Tibial nerve (tissue), 4 donors: ENCODE measurements at regions not wholly inside any gene's neighbourhood (a gene's known extent, or its start where the extent isn't known, plus 50 kb on each side); places are given as distances from the start of the nearest gene placed in this dataset.

Experiments
- CTCF ChIP-seq, 5 experiments: fragments of 200-600 bp in 3 of 5; fragments of 450-650 bp in 2 of 5; sonication (generic) in 3 of 5; IDR thresholded peaks; one replicate each; pipeline ENCODE4 v1.5.1; 2016 to 2019; ENCODE audit warnings: antibody characterized with exemption in 5 of 5, mild to moderate bottlenecking in 3 of 5, moderate library complexity in 2 of 5
- EP300 ChIP-seq, 2 donors: sonication (generic); formaldehyde crosslinking; IDR thresholded peaks; one replicate each; pipeline ENCODE4 v1.6.1; 2017; ENCODE audit warnings: antibody characterized with exemption in 2 of 2, mild to moderate bottlenecking in 1 of 2
- POLR2A ChIP-seq, 2 donors: fragments of 450-650 bp; IDR thresholded peaks; one replicate each; pipeline ENCODE4 v1.6.1; 2017; ENCODE audit warnings: antibody characterized with exemption in 2 of 2, mild to moderate bottlenecking in 2 of 2, moderate library complexity in 2 of 2

GRCh38 chr21:28794371-28794851 lies 198.3 kb downstream of the LTN1 start:
- TF ChIP-seq POLR2A (IDR thresholded peaks at IDR 0.05) (no peak), CTCF (IDR thresholded peaks at IDR 0.05) (no peak), EP300 (IDR thresholded peaks at IDR 0.05) (no peak)
